ENCODE measurements at regions not wholly inside any gene's neighbourhood (a gene's known extent, or its start where the extent isn't known, plus 50 kb on each side); places are given as distances from the start of the nearest gene placed in this dataset.

DNA sequence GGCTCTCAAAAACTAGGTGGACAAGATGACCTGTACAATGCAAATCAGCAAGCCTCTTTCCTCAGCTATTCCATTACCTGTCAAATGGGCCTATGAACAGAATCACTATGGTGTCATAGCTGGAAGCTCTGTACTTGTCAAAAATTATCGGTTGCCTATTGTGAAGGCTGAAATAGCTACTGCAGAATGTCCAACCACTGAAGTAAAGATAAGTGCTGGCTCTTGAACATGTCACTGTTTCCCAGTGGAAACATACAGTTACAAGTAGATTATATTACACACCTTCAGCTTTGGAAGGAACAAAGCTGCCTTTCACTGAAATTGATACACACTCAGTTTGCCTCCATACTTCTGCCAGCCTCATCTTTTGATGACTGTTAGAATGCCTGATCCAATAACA, 55.5 kb upstream of the PCDH9 start:
- no peak for DNase-seq
- H3K36me3 Mint-ChIP-seq (ENCODE audit: low read depth) = no peaks in the 10 kb centered on the region
- H3K4me1 Mint-ChIP-seq (ENCODE audit: low read depth) = no peaks in the 10 kb centered on the region
- no peaks in the 10 kb centered on the region for H3K27me3 Mint-ChIP-seq (ENCODE audit: low read depth)
- H3K9me3 Mint-ChIP-seq (ENCODE audit: insufficient read depth) = peaks cover 4% of the 10 kb centered on the region
- ATAC-seq = no peak
- H3K27ac Mint-ChIP-seq = no peak overlapping the region
- H3K4me3 Mint-ChIP-seq = no peak overlapping the region
- CTCF ChIA-PET = no interaction called here
- POLR2A ChIA-PET = no interaction called here

DNA sequence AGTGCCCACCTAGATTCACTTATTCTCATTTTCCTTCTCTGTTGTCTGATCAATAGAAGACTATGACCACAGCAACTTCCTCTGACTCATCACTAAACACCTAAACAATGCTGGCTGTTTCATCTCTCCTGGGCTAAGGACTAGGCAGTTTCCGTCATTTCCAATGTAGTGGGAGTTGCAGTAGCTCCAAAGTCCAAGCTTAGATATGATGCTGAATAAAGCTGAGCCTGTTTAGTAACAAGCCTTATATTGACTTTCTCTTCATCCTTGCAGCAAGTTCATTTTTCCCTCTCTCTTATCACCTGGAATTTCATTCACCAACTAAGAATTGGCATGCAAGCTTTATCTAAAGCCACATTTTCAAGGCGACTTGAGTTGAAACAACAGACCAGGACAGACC, 53.5 kb upstream of the PCDH9 start:
- ChIA-PET CTCF (no interaction called here), POLR2A (no interaction called here)
- H3K4me1 Mint-ChIP-seq (ENCODE audit: low read depth) = no peaks in the 10 kb centered on the region
- DNase-seq (no peak), ATAC-seq (no peak)
- H3K9me3 Mint-ChIP-seq (ENCODE audit: insufficient read depth) = peaks cover 7% of the 10 kb centered on the region
- H3K27ac Mint-ChIP-seq = no peak overlapping the region
- no peak overlapping the region for H3K4me3 Mint-ChIP-seq
- no peaks in the 10 kb centered on the region for H3K36me3 Mint-ChIP-seq (ENCODE audit: low read depth)
- H3K27me3 Mint-ChIP-seq (ENCODE audit: low read depth) = no peaks in the 10 kb centered on the region

DNA sequence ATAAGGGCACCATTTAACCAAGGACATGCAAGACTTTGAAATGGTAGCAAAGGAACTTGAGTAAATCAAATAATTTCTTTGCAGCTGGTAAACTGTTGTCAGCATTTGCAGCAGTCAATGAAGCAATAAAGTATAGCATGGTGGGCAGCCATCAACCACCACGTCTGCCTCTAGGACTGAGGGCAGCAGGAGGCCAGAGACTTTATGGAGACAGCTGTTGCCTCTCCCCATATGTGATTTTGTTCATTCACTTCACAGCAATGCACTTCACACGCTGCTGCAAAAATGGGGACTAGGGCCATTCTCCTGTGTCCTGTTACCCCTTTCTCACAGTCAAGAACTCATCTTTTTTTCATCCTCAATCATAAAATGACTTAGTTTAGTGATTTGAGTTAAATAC, 51.3 kb upstream of the PCDH9 start:
- Mint-ChIP-seq H3K9me3 (ENCODE audit: insufficient read depth) (peaks cover 7% of the 10 kb centered on the region), H3K27ac (no peak overlapping the region), H3K36me3 (ENCODE audit: low read depth) (no peaks in the 10 kb centered on the region), H3K4me3 (no peak overlapping the region), H3K4me1 (ENCODE audit: low read depth) (no peaks in the 10 kb centered on the region), H3K27me3 (ENCODE audit: low read depth) (no peaks in the 10 kb centered on the region)
- ChIA-PET CTCF (no interaction called here), POLR2A (no interaction called here)
- ATAC-seq (no peak), DNase-seq (no peak)
